ENCODE measurements at regions not wholly inside any gene's neighbourhood (a gene's known extent, or its start where the extent isn't known, plus 50 kb on each side); places are given as distances from the start of the nearest gene placed in this dataset.

DNA sequence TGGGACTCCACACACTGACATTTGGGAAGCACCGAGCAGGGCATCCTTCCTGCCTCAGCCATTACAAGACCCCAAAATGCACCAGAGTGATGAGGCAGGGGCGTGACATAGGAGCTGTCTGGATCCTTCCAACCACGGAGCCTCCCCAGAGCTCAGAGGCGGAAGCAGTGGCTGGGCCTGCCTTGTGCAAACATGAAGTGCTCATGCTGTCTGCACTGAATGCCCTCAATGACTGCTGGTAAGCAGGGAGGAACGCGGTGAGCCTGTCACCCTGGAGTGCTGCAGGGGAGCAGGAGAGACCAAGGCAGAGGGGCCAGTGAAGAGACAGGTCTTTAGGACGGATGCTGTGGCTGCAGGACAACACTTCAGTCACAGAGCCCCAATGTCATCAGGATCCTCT, 60.2 kb upstream of the HRH2 start:
- TF ChIP-seq, protein P1, sequence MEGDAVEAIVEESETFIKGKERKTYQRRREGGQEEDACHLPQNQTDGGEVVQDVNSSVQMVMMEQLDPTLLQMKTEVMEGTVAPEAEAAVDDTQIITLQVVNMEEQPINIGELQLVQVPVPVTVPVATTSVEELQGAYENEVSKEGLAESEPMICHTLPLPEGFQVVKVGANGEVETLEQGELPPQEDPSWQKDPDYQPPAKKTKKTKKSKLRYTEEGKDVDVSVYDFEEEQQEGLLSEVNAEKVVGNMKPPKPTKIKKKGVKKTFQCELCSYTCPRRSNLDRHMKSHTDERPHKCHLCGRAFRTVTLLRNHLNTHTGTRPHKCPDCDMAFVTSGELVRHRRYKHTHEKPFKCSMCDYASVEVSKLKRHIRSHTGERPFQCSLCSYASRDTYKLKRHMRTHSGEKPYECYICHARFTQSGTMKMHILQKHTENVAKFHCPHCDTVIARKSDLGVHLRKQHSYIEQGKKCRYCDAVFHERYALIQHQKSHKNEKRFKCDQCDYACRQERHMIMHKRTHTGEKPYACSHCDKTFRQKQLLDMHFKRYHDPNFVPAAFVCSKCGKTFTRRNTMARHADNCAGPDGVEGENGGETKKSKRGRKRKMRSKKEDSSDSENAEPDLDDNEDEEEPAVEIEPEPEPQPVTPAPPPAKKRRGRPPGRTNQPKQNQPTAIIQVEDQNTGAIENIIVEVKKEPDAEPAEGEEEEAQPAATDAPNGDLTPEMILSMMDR (conservative IDR thresholded peaks at IDR 0.05; ENCODE audit: low read depth, low read length): no peak
- no peak for TF ChIP-seq EZH2 (IDR thresholded peaks at IDR 0.05; ENCODE audit: low read length, unreplicated experiment)

All from PC-3 (cell line).